ENCODE measurements at regions not wholly inside any gene's neighbourhood (a gene's known extent, or its start where the extent isn't known, plus 50 kb on each side); places are given as distances from the start of the nearest gene placed in this dataset.
"Not testable (repeated sequence)": the region's sequence is repeated elsewhere in the genome, so short reads cannot be mapped to it uniquely, and the experiment has no call there.

GRCh38 chr7:131941291-131941690 lies 384.9 kb upstream of the PODXL start:
- ChIA-PET POLR2A (no interaction called here), CTCF (no interaction called here)

- ChIA-PET CTCF (no interaction called here), POLR2A (no interaction called here)
Observed at GRCh38 chr7:131940621-131941165, 384.3 kb upstream of the PODXL start.

- CTCF ChIA-PET, POLR2A ChIA-PET: not testable (repeated sequence)
Observed at GRCh38 chr7:131938788-131939187, 382.4 kb upstream of the PODXL start.

- POLR2A ChIA-PET, result no interaction called here
- CTCF ChIA-PET, result no interaction called here
Observed at GRCh38 chr7:131937868-131938267, 381.4 kb upstream of the PODXL start.

- POLR2A ChIA-PET, result no interaction called here
- CTCF ChIA-PET, result no interaction called here
Observed at GRCh38 chr7:131935180-131935579, 378.8 kb upstream of the PODXL start.

- CTCF ChIA-PET, result no interaction called here
- POLR2A ChIA-PET, result no interaction called here
Observed at GRCh38 chr7:131934452-131934851, 378.0 kb upstream of the PODXL start.

- ChIA-PET CTCF (no interaction called here), POLR2A (no interaction called here)
Observed at GRCh38 chr7:131933751-131934289, 377.4 kb upstream of the PODXL start.

GRCh38 chr7:131933219-131933618 lies 376.8 kb upstream of the PODXL start:
- CTCF ChIA-PET, POLR2A ChIA-PET: not testable (repeated sequence)

GRCh38 chr7:131932271-131932670 lies 375.8 kb upstream of the PODXL start:
- CTCF ChIA-PET, result no interaction called here
- POLR2A ChIA-PET, result no interaction called here

- CTCF ChIA-PET, result no interaction called here
Observed at GRCh38 chr7:131931370-131931769, 374.9 kb upstream of the PODXL start.

GRCh38 chr7:131929632-131930031 lies 373.2 kb upstream of the PODXL start:
- POLR2A ChIA-PET, result no interaction called here
- CTCF ChIA-PET, result no interaction called here

More at GRCh38 chr7:131931370-131931769, 374.9 kb upstream of the PODXL start:
- POLR2A ChIA-PET, result no interaction called here

- ChIA-PET CTCF (no interaction called here), POLR2A (no interaction called here)
Observed at GRCh38 chr7:131927770-131928423, 371.5 kb upstream of the PODXL start.

- CTCF ChIA-PET, result no interaction called here
Observed at GRCh38 chr7:131925636-131926035, 369.2 kb upstream of the PODXL start.

GRCh38 chr7:131924857-131925256 lies 368.4 kb upstream of the PODXL start:
- ChIA-PET CTCF (no interaction called here), POLR2A (no interaction called here)

More at GRCh38 chr7:131925636-131926035, 369.2 kb upstream of the PODXL start:
- POLR2A ChIA-PET, result no interaction called here

- POLR2A ChIA-PET, CTCF ChIA-PET: not testable (repeated sequence)
Observed at GRCh38 chr7:131922948-131923347, 366.5 kb upstream of the PODXL start.

GRCh38 chr7:131921016-131921415 lies 364.6 kb upstream of the PODXL start:
- POLR2A ChIA-PET, result no interaction called here
- CTCF ChIA-PET, result no interaction called here

- ChIA-PET CTCF (no interaction called here), POLR2A (no interaction called here)
Observed at GRCh38 chr7:131919920-131920709, 363.7 kb upstream of the PODXL start.

- ChIA-PET CTCF (no interaction called here), POLR2A (no interaction called here)
Observed at GRCh38 chr7:131911112-131911511, 354.7 kb upstream of the PODXL start.

- POLR2A ChIA-PET, result no interaction called here
- CTCF ChIA-PET, result no interaction called here
Observed at GRCh38 chr7:131909151-131909768, 352.8 kb upstream of the PODXL start.

- POLR2A ChIA-PET, result no interaction called here
- CTCF ChIA-PET, result no interaction called here
Observed at GRCh38 chr7:131908714-131909113, 352.3 kb upstream of the PODXL start.

- ChIA-PET CTCF (no interaction called here), POLR2A (no interaction called here)
Observed at GRCh38 chr7:131905471-131905973, 349.1 kb upstream of the PODXL start.

Measured in activated CD8-positive, alpha-beta memory T cell treated with anti-CD3 and anti-CD28 coated beads for 36 hours (primary cell).